Right ventricle myocardium superior (tissue), 1 donor: ENCODE measurements at regions not wholly inside any gene's neighbourhood (a gene's known extent, or its start where the extent isn't known, plus 50 kb on each side); places are given as distances from the start of the nearest gene placed in this dataset.
A peak's percentile ranks its signal among the peaks of the same experiment; 100 is the strongest.

Experiments used
- ATAC-seq: fragments of 200-7000 bp; cut with Tn5 transposase; one replicate; pipeline ENCODE4 v1.9.1; 2020; ENCODE audit warnings: mild to moderate bottlenecking; ENCODE audit not compliant: poor library complexity
- DNase-seq: peaks from one replicate; pipeline ENCODE4 v3.0.0-alpha.2; 2020
- intact Hi-C: fragments of 100-400 bp; cut with DNase I; formaldehyde crosslinking; loops from one replicate; pipeline ENCODE4 v1.11.2; 2022
- donor health status: DM: no; HTN: yes; CAD: no; lungs with severe emphysema.

- DNase-seq (no peak), ATAC-seq (no peak)
- intact Hi-C loops = no loop called here
Observed at GRCh38 chr9:87278971-87279733, 218.5 kb upstream of the DAPK1 start.

GRCh38 chr9:87280421-87280820 is 217.2 kb upstream of the DAPK1 start:
- ATAC-seq (no peak), DNase-seq (no peak)
- intact Hi-C loops = no loop called here

GRCh38 chr9:87282538-87282937 is 215.1 kb upstream of the DAPK1 start:
- intact Hi-C loops = no loop called here
- ATAC-seq = no peak

GRCh38 chr9:87283585-87283984 is 214.1 kb upstream of the DAPK1 start:
- ATAC-seq (no peak), DNase-seq (no peak)
- intact Hi-C loops = no loop called here

More at GRCh38 chr9:87282538-87282937, 215.1 kb upstream of the DAPK1 start:
- no peak for DNase-seq

- no peak for DNase-seq
- intact Hi-C loops = no loop called here
- ATAC-seq = peak; percentile 75
Observed at GRCh38 chr9:87285183-87285850, 212.3 kb upstream of the DAPK1 start.

GRCh38 chr9:87286506-87286905 is 211.2 kb upstream of the DAPK1 start:
- ATAC-seq (no peak), DNase-seq (no peak)
- intact Hi-C loops = no loop called here

GRCh38 chr9:87290241-87291052 is 207.2 kb upstream of the DAPK1 start:
- no peak for ATAC-seq
- intact Hi-C loops = no loop called here
- DNase-seq = no peak

GRCh38 chr9:87292449-87293191 is 205.0 kb upstream of the DAPK1 start:
- ATAC-seq = no peak
- no peak for DNase-seq
- intact Hi-C loops = no loop called here

GRCh38 chr9:87294126-87294525 is 203.5 kb upstream of the DAPK1 start:
- intact Hi-C loops = no loop called here
- ATAC-seq = no peak
- no peak for DNase-seq

GRCh38 chr9:87300915-87301314 is 196.8 kb upstream of the DAPK1 start:
- DNase-seq = no peak
- no peak for ATAC-seq
- intact Hi-C loops = no loop called here

GRCh38 chr9:87301371-87301770 is 196.3 kb upstream of the DAPK1 start:
- DNase-seq = no peak
- intact Hi-C loops = no loop called here
- no peak for ATAC-seq

GRCh38 chr9:87305151-87305550 is 192.5 kb upstream of the DAPK1 start:
- no peak for DNase-seq
- no peak for ATAC-seq
- intact Hi-C loops = no loop called here

- ATAC-seq (no peak), DNase-seq (no peak)
- intact Hi-C loops = no loop called here
Observed at GRCh38 chr9:87306006-87306405, 191.7 kb upstream of the DAPK1 start.

- ATAC-seq = no peak
Observed at GRCh38 chr9:87307848-87308247, 189.8 kb upstream of the DAPK1 start.

GRCh38 chr9:87309236-87309635 is 188.4 kb upstream of the DAPK1 start:
- ATAC-seq = no peak
- DNase-seq = no peak
- intact Hi-C loops = no loop called here

More at GRCh38 chr9:87307848-87308247, 189.8 kb upstream of the DAPK1 start:
- intact Hi-C loops = no loop called here
- DNase-seq = no peak

- ATAC-seq = no peak
- intact Hi-C loops = no loop called here
Observed at GRCh38 chr9:87310827-87311523, 186.7 kb upstream of the DAPK1 start.

GRCh38 chr9:87319656-87320055 is 178.0 kb upstream of the DAPK1 start:
- intact Hi-C loops = no loop called here
- ATAC-seq (no peak), DNase-seq (no peak)

More at GRCh38 chr9:87310827-87311523, 186.7 kb upstream of the DAPK1 start:
- DNase-seq = no peak

- ATAC-seq (no peak), DNase-seq (no peak)
- intact Hi-C loops = no loop called here
Observed at GRCh38 chr9:87320146-87320884, 177.4 kb upstream of the DAPK1 start.
